Choroid plexus epithelial cell (primary cell): ENCODE measurements at regions not wholly inside any gene's neighbourhood (a gene's known extent, or its start where the extent isn't known, plus 50 kb on each side); places are given as distances from the start of the nearest gene placed in this dataset.

Experiments
- DNase-seq: peaks from one replicate; pipeline ENCODE4 v3.0.0-alpha.2; 2010; ENCODE audit warnings: low read depth
- H3K4me3 ChIP-seq: 2 replicates; pipeline ENCODE4 v1.5.1; 2011; ENCODE audit warnings: low read depth, mild to moderate bottlenecking, control low read depth, low read length, moderate library complexity
- TF ChIP-seq, protein P1 (sequence below): conservative IDR thresholded peaks from 2 replicates; pipeline ENCODE4 v1.5.1; 2011; ENCODE audit warnings: low read depth, mild to moderate bottlenecking, control low read depth, inconsistent platforms, low read length, moderate library complexity

DNA sequence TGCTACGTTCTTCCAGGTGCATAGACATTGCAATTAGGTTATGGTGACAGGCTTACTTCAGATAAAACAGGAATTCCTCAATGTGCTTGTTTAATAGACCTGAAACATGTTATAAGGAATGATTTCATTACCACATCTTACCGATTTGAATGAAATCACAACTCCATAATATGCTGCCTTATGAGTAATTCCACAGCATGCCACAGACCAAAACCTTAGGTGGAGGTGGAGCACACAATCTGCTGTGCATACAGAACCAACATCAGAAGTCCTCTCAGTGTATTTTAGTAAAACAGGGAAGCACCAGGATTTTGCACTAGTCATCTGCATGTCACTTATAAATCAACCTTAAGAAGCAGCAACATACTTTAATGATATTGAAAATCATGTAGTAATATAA, 148.9 kb upstream of the TSHZ2 start:
- TF ChIP-seq, protein P1, sequence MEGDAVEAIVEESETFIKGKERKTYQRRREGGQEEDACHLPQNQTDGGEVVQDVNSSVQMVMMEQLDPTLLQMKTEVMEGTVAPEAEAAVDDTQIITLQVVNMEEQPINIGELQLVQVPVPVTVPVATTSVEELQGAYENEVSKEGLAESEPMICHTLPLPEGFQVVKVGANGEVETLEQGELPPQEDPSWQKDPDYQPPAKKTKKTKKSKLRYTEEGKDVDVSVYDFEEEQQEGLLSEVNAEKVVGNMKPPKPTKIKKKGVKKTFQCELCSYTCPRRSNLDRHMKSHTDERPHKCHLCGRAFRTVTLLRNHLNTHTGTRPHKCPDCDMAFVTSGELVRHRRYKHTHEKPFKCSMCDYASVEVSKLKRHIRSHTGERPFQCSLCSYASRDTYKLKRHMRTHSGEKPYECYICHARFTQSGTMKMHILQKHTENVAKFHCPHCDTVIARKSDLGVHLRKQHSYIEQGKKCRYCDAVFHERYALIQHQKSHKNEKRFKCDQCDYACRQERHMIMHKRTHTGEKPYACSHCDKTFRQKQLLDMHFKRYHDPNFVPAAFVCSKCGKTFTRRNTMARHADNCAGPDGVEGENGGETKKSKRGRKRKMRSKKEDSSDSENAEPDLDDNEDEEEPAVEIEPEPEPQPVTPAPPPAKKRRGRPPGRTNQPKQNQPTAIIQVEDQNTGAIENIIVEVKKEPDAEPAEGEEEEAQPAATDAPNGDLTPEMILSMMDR: no peak
- H3K4me3 ChIP-seq: no peak overlapping the region

DNA sequence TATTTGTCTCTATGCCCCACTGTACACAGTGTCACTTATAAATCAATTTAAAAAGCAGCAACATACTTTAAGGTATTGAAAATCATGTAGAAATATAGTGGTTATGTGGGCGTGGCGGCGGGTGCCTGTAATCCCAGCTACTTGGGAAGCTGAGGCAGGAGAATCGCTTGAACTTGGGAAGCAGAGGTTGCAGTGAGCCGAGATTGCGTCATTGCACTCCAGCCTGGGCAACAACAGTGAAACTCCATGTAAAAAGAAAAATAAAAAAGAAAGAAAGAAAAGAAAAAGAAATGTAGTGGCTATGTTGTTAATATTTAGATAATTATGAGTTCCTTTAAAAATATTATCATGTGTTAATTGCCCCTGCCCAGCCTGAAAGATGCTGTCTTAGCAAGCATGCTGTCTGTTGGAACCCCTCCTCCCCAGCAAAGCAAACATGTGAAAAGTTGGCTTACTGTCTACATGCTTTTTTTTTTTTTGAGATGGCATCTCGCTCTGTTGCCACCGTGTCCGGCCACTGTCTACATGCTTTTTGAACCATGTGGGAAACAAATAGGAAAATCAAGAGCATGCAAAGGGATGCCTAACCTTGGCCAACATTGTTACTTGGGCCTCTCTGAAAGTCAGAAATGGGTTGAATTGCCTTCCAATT, 151.4 kb upstream of the TSHZ2 start:
- TF ChIP-seq, protein P1: no peak
- H3K4me3 ChIP-seq: no peak overlapping the region
- DNase-seq: no peak

More for the DNA sequence above, 148.9 kb upstream of the TSHZ2 start:
- no peak for DNase-seq

DNA sequence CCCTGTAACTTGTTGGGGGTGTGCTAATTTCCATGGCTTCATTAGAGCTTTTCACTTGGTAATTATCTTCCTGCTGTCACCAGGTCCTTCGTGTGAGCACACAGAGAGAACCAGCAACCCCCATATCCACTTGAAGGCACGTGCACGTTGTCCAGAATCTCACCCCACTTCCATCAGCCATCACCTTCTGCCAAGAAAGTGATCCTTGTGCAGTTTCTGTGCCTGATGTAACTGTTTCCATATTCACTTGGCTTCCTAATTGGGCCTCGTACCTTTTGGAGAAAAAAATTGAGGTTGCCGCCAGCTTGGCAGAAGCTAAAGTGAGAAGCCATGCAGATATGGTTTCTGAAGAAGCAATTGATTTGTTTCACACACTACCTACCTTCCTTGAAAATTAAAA, 153.7 kb upstream of the TSHZ2 start:
- no peak overlapping the region for H3K4me3 ChIP-seq
- TF ChIP-seq, protein P1: no peak

DNA sequence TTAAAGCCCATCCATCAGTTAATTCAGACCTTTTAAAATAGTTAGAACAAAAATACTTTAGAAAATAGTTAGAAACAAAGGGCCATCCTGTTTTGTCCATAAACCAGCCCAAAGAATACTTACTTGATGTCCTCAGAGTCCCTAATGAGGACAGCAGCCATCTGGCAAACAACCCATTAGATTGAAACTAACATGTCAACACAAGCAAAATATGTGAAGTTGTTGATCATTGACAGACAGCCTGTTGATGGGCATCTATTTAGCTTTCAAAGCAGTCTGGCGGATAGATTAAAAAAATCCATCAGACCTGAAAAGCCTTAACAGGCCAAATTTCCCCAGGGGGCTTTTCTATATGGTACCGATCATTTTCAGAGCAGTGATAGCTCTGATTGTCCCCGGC, 154.2 kb upstream of the TSHZ2 start:
- no peak overlapping the region for H3K4me3 ChIP-seq

More for the DNA sequence above, 153.7 kb upstream of the TSHZ2 start:
- no peak for DNase-seq

DNA sequence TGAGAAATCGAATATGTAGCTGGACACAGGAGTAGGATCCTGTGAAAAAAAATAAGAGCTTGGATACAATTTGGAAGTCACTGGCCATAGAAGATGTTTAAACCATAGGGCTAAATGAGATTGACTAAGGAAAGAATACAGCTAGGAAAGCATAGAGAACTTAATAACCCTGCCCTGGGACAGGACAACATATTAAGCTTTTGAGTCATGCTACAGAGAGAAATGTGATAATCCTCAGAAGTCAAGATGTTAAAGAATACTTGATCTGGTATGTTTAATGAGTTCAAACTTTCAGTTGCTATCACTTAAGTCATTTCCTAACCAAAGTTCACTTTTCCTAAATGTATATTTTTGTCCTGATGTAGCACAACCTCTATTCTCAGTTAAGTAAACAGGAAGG, 154.6 kb upstream of the TSHZ2 start:
- TF ChIP-seq, protein P1: no peak
- no peak for DNase-seq

More for the DNA sequence above, 154.2 kb upstream of the TSHZ2 start:
- DNase-seq: no peak
- TF ChIP-seq, protein P1: no peak

DNA sequence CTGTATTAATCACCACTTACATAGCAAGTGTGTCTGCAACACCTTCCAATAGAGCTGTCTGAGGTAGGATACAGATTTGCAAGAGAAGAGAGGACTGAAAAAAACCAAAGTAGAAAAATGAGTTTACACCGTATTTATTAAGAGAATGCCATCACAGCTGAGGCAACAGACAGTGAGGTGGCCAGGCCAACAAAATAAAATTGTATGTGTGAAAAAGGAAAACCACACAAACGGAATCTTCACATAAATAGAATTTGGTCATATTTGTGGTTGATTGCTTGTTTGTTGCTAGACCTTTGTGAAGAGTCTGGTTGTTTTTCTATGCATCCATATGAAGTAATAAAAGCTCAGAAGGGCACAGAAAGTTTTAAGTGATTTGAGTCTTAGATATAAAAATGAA, 157.8 kb upstream of the TSHZ2 start:
- no peak overlapping the region for H3K4me3 ChIP-seq
- TF ChIP-seq, protein P1: no peak
- no peak for DNase-seq

More for the DNA sequence above, 154.6 kb upstream of the TSHZ2 start:
- no peak overlapping the region for H3K4me3 ChIP-seq

DNA sequence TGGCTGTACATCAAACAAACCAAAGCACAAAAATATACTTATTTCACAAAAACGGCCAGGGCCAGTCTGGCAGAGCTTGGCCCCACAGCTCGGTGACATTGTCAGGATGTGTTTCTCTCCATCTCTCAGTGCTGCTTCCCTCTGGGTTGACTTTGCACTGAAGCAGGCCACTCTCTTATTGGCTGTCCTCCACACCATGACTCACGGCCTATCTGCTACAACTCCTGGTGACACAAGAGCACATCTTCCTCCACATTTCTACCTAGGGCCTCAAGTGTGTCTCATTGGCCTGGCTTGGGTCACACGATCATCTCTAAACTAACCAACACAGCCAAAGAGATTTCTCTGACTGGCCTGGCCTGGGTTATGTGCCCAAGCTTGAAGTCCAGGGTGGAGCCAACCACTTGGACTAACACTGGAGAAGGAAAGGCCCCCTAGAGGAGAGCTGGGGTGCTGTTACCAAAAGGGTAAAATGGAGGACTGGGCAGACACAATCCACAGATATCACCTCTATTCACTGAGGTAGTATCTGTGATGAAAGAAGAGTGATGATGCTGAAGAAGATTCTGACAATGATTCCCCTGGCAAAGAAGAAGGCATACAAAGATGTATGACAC, 159.8 kb upstream of the TSHZ2 start:
- no peak for DNase-seq
- TF ChIP-seq, protein P1: no peak
- H3K4me3 ChIP-seq: no peak overlapping the region
